Lower leg skin (tissue), 4 donors: ENCODE measurements at regions not wholly inside any gene's neighbourhood (a gene's known extent, or its start where the extent isn't known, plus 50 kb on each side); places are given as distances from the start of the nearest gene placed in this dataset.

Experiments
- DNase-seq, 2 donors: peaks; one replicate each; pipeline ENCODE4 v3.0.0-alpha.2; 2019; ENCODE audit warnings: low spot score in 2 of 2
- H3K4me3 ChIP-seq: fragments of 200-600 bp; sonication (generic); 2 replicates; pipeline ENCODE4 v1.5.1; 2017; ENCODE audit warnings: mild to moderate bottlenecking, low read depth; ENCODE audit not compliant: poor library complexity, severe bottlenecking
- CTCF ChIP-seq, 3 donors: fragments of 450-650 bp; IDR thresholded peaks; one replicate each; pipeline ENCODE4 v1.5.1; 2016; ENCODE audit warnings: antibody characterized with exemption in 3 of 3, mild to moderate bottlenecking in 3 of 3, moderate library complexity in 2 of 3
- POLR2A ChIP-seq, 2 donors: fragments of 450-650 bp; IDR thresholded peaks; one replicate each; pipeline ENCODE4 v1.6.1; 2016 to 2017; ENCODE audit warnings: antibody characterized with exemption in 2 of 2, mild to moderate bottlenecking in 1 of 2, moderate library complexity in 1 of 2
- WGBS, 2 donors: methylation state at CpG; one replicate each; pipeline ENCODE4 v1.1.5; 2018; 5-methylcytosine and 5-hydroxymethylcytosine counted together
- intact Hi-C: fragments of 100-400 bp; cut with DNase I; formaldehyde crosslinking; loops from one replicate; pipeline ENCODE4 v1.15.0; 2023; ENCODE audit warnings: low total_unique reads

DNA sequence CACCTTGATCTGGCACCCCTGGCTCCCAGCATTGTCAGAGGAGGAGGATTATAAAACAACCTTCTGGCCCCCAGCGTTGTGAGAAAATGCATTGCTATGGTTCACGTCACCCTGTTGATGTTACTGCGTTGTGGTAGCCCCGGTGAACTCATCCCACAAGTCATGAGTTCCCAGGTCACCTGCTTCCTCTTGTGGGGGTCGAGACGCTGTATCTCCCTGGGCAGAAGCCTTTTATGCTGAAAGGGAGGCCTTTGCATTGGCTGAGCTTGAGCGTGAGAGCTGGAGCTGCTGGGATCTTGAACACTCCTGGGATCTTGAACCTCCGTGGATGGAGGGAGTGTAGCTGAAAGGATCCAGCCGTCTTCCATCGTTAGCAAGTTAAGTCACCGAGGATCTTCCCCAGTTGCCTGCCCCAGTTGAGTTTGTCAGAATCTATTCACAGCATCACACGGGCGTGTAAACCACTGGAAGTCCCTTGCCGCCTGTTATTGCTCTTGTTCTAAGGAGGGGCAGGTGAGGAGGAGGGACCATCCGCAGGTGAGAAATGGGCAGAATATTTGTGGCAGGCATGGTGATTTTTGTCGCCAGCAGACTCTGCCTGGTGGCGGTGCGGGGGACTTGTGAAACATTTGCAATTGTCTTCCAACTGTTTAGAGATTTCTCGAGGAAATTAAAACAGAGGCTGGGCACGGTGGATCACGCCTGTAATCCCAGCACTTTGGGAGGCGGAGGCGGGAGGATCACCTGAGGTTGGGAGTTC lies 299.9 kb downstream of the ASMT start:
- 79 to 86% methylated on average over 23 of the region's 23 CpGs for WGBS, 2 donors
- H3K4me3 ChIP-seq = no peak overlapping the region
- intact Hi-C loops = no loop called here
- DNase-seq = peak in 1 of 2 donors; percentile 60
- no peak for TF ChIP-seq POLR2A (IDR thresholded peaks at IDR 0.05)
- no peak for TF ChIP-seq CTCF (IDR thresholded peaks at IDR 0.05)

DNA sequence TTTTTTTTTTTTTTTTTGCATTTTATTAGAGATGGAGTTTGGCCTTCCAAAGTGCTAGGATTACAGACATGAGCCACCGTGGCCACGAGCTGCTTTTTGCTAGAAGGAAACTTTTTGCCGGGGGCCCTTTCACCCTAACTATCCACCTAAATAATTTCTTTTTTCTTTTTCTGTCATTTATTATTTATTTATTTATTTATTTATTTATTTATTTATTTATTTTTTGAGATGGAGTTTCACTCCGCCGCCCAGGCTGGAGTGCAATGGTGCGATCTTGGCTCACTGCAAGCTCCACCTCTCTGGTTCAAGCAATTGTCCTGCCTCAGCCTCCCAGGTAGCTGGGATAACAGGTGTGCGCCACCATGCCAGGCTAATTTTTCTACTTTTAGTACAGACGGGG lies 303.9 kb downstream of the ASMT start:
- no peak overlapping the region for H3K4me3 ChIP-seq
- TF ChIP-seq POLR2A (IDR thresholded peaks at IDR 0.05) (no peak), CTCF (IDR thresholded peaks at IDR 0.05) (no peak)
- WGBS, 2 donors = 96 to 98% methylated on average over 8 of the region's 8 CpGs
- DNase-seq = peak in 1 of 2 donors; percentile 73
- intact Hi-C loops = no loop called here

- intact Hi-C loops = no loop called here
- TF ChIP-seq CTCF (IDR thresholded peaks at IDR 0.05) = no peak
- TF ChIP-seq POLR2A (IDR thresholded peaks at IDR 0.05) = no peak
- DNase-seq = no peak
- 2 to 5% methylated on average over 20 of the region's 20 CpGs for WGBS, 2 donors
- no peak overlapping the region for H3K4me3 ChIP-seq
These were observed 310.2 kb downstream of the ASMT start for GRCh38 chrX:1925053-1925481.

DNA sequence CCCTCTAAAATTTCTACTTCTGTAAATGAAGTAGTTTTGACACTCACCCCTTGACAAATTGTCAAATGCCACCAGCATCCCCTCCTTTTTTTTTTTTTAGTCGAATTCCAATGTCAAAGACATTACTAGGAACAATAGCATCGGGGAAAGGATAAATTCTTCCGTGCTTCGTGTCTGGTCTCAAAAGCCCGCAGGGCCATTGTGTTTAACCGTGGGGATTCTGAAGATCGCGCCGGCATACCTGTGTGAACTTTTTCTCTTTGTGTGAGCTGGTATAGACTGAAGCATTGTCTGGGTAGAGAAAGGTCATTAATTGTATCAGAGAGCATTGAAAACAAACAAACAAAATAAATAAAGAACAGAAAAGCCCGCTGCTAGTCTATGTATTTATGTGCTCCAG lies 313.9 kb downstream of the ASMT start:
- H3K4me3 ChIP-seq = no peak overlapping the region
- DNase-seq = no peak
- intact Hi-C loops = no loop called here
- TF ChIP-seq CTCF (IDR thresholded peaks at IDR 0.05) (no peak), POLR2A (IDR thresholded peaks at IDR 0.05) (no peak)
- 85 to 92% methylated on average over 10 of the region's 10 CpGs for WGBS, 2 donors

- no peak overlapping the region for H3K4me3 ChIP-seq
- intact Hi-C loops = no loop called here
- TF ChIP-seq CTCF (IDR thresholded peaks at IDR 0.05) (no peak), POLR2A (IDR thresholded peaks at IDR 0.05) (no peak)
- 55 to 67% methylated on average over 6 of the region's 6 CpGs for WGBS, 2 donors
- DNase-seq = no peak
These were observed 317.4 kb downstream of the ASMT start for GRCh38 chrX:1932231-1932630.

GRCh38 chrX:1933964-1934363 lies 319.1 kb downstream of the ASMT start:
- no peak overlapping the region for H3K4me3 ChIP-seq
- intact Hi-C loops = no loop called here
- peak in 1 of 2 donors; percentile 53 for DNase-seq
- TF ChIP-seq POLR2A (IDR thresholded peaks at IDR 0.05) (no peak), CTCF (IDR thresholded peaks at IDR 0.05) (no peak)
- WGBS, 2 donors = 92% methylated on average over 9 of the region's 9 CpGs
